HCT116 (cell line): ENCODE measurements at regions not wholly inside any gene's neighbourhood (a gene's known extent, or its start where the extent isn't known, plus 50 kb on each side); places are given as distances from the start of the nearest gene placed in this dataset.

ENCODE experiments used
- ATF3 ChIP-seq: IDR thresholded peaks from 2 replicates; pipeline ENCODE4 v1.6.1; 2012
- CTCF ChIP-seq, 3 experiments: fragments of 200-600 bp in 1 of 3; sonication (generic) in 1 of 3; IDR thresholded peaks in 2 of 3; conservative IDR thresholded peaks in 1 of 3; 2 replicates each; pipeline ENCODE4 v1.5.1; 2012 to 2017; ENCODE audit warnings: low read depth in 2 of 3, low read length in 2 of 3, antibody characterized with exemption in 1 of 3, borderline replicate concordance in 1 of 3, control low read depth in 1 of 3, mild to moderate bottlenecking in 1 of 3, mixed read lengths in 1 of 3, mixed run types in 1 of 3, moderate library complexity in 1 of 3; ENCODE audit not compliant: insufficient read depth in 1 of 3
- EZH2phosphoT487 ChIP-seq: fragments of 200-600 bp; IDR thresholded peaks from 2 replicates; pipeline ENCODE4 v1.6.1; 2018; ENCODE audit warnings: antibody characterized with exemption, borderline replicate concordance
- JUND ChIP-seq: IDR thresholded peaks from 2 replicates; pipeline ENCODE4 v1.6.1; 2012
- MAX ChIP-seq: IDR thresholded peaks from 2 replicates; pipeline ENCODE4 v1.6.1; 2012
- POLR2A ChIP-seq: IDR thresholded peaks from 2 replicates; pipeline ENCODE4 v1.7.0; 2011; ENCODE audit warnings: borderline replicate concordance; ENCODE audit not compliant: insufficient read depth, insufficient read length; ENCODE audit errors: extremely low read depth
- SP1 ChIP-seq: IDR thresholded peaks from 2 replicates; pipeline ENCODE4 v1.6.1; 2012; ENCODE audit warnings: low read depth
- YY1 ChIP-seq: IDR thresholded peaks from 2 replicates; pipeline ENCODE4 v1.6.1; 2011; ENCODE audit warnings: low read length, low read depth, moderate library complexity, mild to moderate bottlenecking; ENCODE audit not compliant: insufficient replicate concordance; ENCODE audit errors: extremely low read depth
- ZBTB33 ChIP-seq: IDR thresholded peaks from 2 replicates; pipeline ENCODE4 v1.6.1; 2011; ENCODE audit warnings: mild to moderate bottlenecking, low read length, moderate library complexity; ENCODE audit not compliant: insufficient replicate concordance; ENCODE audit errors: extremely low read depth
- ZNF274 ChIP-seq: fragments of 200-500 bp; sonication (Bioruptor generic); IDR thresholded peaks from 2 replicates; pipeline ENCODE4 v1.6.1; 2014; ENCODE audit warnings: mild to moderate bottlenecking, low read depth, low read length, inconsistent platforms

- TF ChIP-seq CTCF (IDR thresholded peaks at IDR 0.05 in 2 of 3, conservative IDR thresholded peaks at IDR 0.05 in 1 of 3; ENCODE audit: borderline replicate concordance in 1 of 3, insufficient read depth in 1 of 3, low read depth in 2 of 3, low read length in 2 of 3) (no peak), YY1 (no peak), MAX (no peak), ATF3 (no peak), EZH2phosphoT487 (no peak), SP1 (no peak), POLR2A (no peak), ZBTB33 (no peak), JUND (no peak), ZNF274 (no peak)
Measured at GRCh38 chr1:238296371-238296770, 405.6 kb upstream of the ZP4 start.
